WTC11 (cell line): ENCODE measurements at regions not wholly inside any gene's neighbourhood (a gene's known extent, or its start where the extent isn't known, plus 50 kb on each side); places are given as distances from the start of the nearest gene placed in this dataset.

Experiments used
- ATAC-seq: fragments of 200-7000 bp; cut with Tn5 transposase; 2 replicates; pipeline ENCODE4 v1.10.0; 2021; ENCODE audit warnings: mild to moderate bottlenecking, moderate library complexity
- CTCF ChIA-PET: fragments of 300-600 bp; sonication (Branson Sonifier 250); formaldehyde crosslinking; loops from one replicate; lab custom pipeline; 2021; ENCODE audit warnings: antibody characterized with exemption; lab: Charles Lee
- POLR2A ChIA-PET: fragments of 350-600 bp; sonication (Branson Sonifier 250); formaldehyde crosslinking; loops from one replicate; lab custom pipeline; 2021; ENCODE audit warnings: antibody characterized with exemption; lab: Charles Lee
- DNase-seq: peaks from one replicate; pipeline ENCODE4 v3.0.0; 2021; ENCODE audit warnings: low spot score
- H3K27ac Mint-ChIP-seq: 2 replicates; pipeline ENCODE4 v1.8.0; 2021; ENCODE audit warnings: mixed read lengths
- H3K27me3 Mint-ChIP-seq: 2 replicates; pipeline ENCODE4 v1.8.0; 2021; ENCODE audit warnings: low read depth, mild to moderate bottlenecking, moderate library complexity, mixed read lengths
- H3K36me3 Mint-ChIP-seq: 2 replicates; pipeline ENCODE4 v1.8.0; 2021; ENCODE audit warnings: mixed read lengths
- H3K4me1 Mint-ChIP-seq: 2 replicates; pipeline ENCODE4 v1.8.0; 2022; ENCODE audit warnings: mixed read lengths
- H3K4me3 Mint-ChIP-seq: 2 replicates; pipeline ENCODE4 v1.8.0; 2021; ENCODE audit warnings: mild to moderate bottlenecking, moderate library complexity, mixed read lengths
- H3K9me3 Mint-ChIP-seq: 2 replicates; pipeline ENCODE4 v1.8.0; 2021; ENCODE audit warnings: mixed read lengths
- ATF2 ChIP-seq: sonication (generic); formaldehyde crosslinking; IDR thresholded peaks from 2 replicates; pipeline ENCODE4 v1.8.1; 2022; ENCODE audit warnings: low read depth, missing genetic modification reagents, borderline replicate concordance
- ATF6 ChIP-seq: sonication (generic); formaldehyde crosslinking; IDR thresholded peaks from 2 replicates; pipeline ENCODE4 v1.8.1; 2023; ENCODE audit warnings: mild to moderate bottlenecking, missing genetic modification reagents
- CBFB ChIP-seq: sonication (generic); formaldehyde crosslinking; IDR thresholded peaks from 2 replicates; pipeline ENCODE4 v1.8.1; 2022; ENCODE audit warnings: mild to moderate bottlenecking, low read depth, missing genetic modification reagents
- CDX4 ChIP-seq: fragments of 250-450 bp; sonication (Bioruptor Pico); IDR thresholded peaks from 2 replicates; pipeline ENCODE4 v1.9.0; 2021; ENCODE audit warnings: moderate library complexity, mild to moderate bottlenecking, inconsistent platforms, borderline replicate concordance
- E2F1 ChIP-seq: sonication (generic); formaldehyde crosslinking; IDR thresholded peaks from 2 replicates; pipeline ENCODE4 v1.8.0; 2022; ENCODE audit warnings: mild to moderate bottlenecking, missing genetic modification reagents
- ELF4 ChIP-seq: sonication (generic); formaldehyde crosslinking; IDR thresholded peaks from 2 replicates; pipeline ENCODE4 v1.8.1; 2022; ENCODE audit warnings: low read depth, mild to moderate bottlenecking, moderate library complexity, missing genetic modification reagents
- ESRRA ChIP-seq: sonication (generic); formaldehyde crosslinking; IDR thresholded peaks from 2 replicates; pipeline ENCODE4 v1.8.1; 2022; ENCODE audit warnings: mild to moderate bottlenecking, missing genetic modification reagents, borderline replicate concordance
- IRF1 ChIP-seq: sonication (generic); formaldehyde crosslinking; IDR thresholded peaks from 2 replicates; pipeline ENCODE4 v1.8.0; 2023; ENCODE audit warnings: missing genetic modification reagents
- JAZF1 ChIP-seq: fragments of 250-450 bp; sonication (Bioruptor Pico); IDR thresholded peaks from 2 replicates; pipeline ENCODE4 v1.9.0; 2021; ENCODE audit warnings: moderate library complexity, mild to moderate bottlenecking, inconsistent platforms
- MAX ChIP-seq: sonication (generic); formaldehyde crosslinking; IDR thresholded peaks from 2 replicates; pipeline ENCODE4 v1.8.0; 2022; ENCODE audit warnings: mild to moderate bottlenecking, missing genetic modification reagents
- MXD4 ChIP-seq: fragments of 250-450 bp; sonication (Bioruptor Pico); IDR thresholded peaks from 2 replicates; pipeline ENCODE4 v1.8.0; 2021; ENCODE audit warnings: mild to moderate bottlenecking, moderate library complexity, borderline replicate concordance
- MYBL2 ChIP-seq: sonication (generic); formaldehyde crosslinking; IDR thresholded peaks from 2 replicates; pipeline ENCODE4 v1.8.1; 2023; ENCODE audit warnings: mild to moderate bottlenecking, moderate library complexity, missing genetic modification reagents
- NFATC4 ChIP-seq: fragments of 250-450 bp; sonication (Bioruptor Pico); IDR thresholded peaks from 2 replicates; pipeline ENCODE4 v1.9.0; 2021; ENCODE audit warnings: mild to moderate bottlenecking
- PRDM15 ChIP-seq: sonication (generic); formaldehyde crosslinking; IDR thresholded peaks from 2 replicates; pipeline ENCODE4 v1.8.0; 2022; ENCODE audit warnings: missing genetic modification reagents
- RORB ChIP-seq: fragments of 250-450 bp; sonication (Bioruptor Pico); IDR thresholded peaks from 2 replicates; pipeline ENCODE4 v1.9.0; 2021; ENCODE audit warnings: mild to moderate bottlenecking
- STAT6 ChIP-seq: sonication (generic); formaldehyde crosslinking; conservative IDR thresholded peaks from 2 replicates; pipeline ENCODE4 v1.8.1; 2023; ENCODE audit warnings: mild to moderate bottlenecking, low read depth, missing genetic modification reagents, moderate library complexity
- ZNF396 ChIP-seq: fragments of 250-450 bp; sonication (Bioruptor Pico); IDR thresholded peaks from 2 replicates; pipeline ENCODE4 v1.8.0; 2021; ENCODE audit warnings: mild to moderate bottlenecking, moderate library complexity, borderline replicate concordance
- ZNF671 ChIP-seq: fragments of 250-450 bp; sonication (Bioruptor Pico); IDR thresholded peaks from 2 replicates; pipeline ENCODE4 v1.8.0; 2021; ENCODE audit warnings: mild to moderate bottlenecking

GRCh38 chr5:40030661-40031060 is 605.9 kb upstream of the DAB2 start:
- Mint-ChIP-seq H3K4me3 (no peak overlapping the region), H3K36me3 (no peaks in the 10 kb centered on the region), H3K27me3 (no peaks in the 10 kb centered on the region), H3K27ac (no peak overlapping the region), H3K4me1 (peaks cover 4% of the 10 kb centered on the region; the same call in 1 of the 2 replicates), H3K9me3 (no peaks in the 10 kb centered on the region)
- CTCF ChIA-PET: no interaction called here
- no peak for DNase-seq
- no peak for ATAC-seq
- POLR2A ChIA-PET: no interaction called here
- no peak for TF ChIP-seq MAX
- no peak for TF ChIP-seq E2F1 (CRISPR knock-in tag)
- no peak for TF ChIP-seq ESRRA (CRISPR knock-in tag)

- Mint-ChIP-seq H3K36me3 (no peaks in the 10 kb centered on the region), H3K27me3 (no peaks in the 10 kb centered on the region), H3K9me3 (no peaks in the 10 kb centered on the region), H3K4me1 (peaks cover 4% of the 10 kb centered on the region; the same call in 1 of the 2 replicates), H3K4me3 (no peak overlapping the region), H3K27ac (no peak overlapping the region)
- ChIA-PET POLR2A (no interaction called here), CTCF (interaction anchor here (0.6 to 0.7 kb wide), 2 partner anchors 82 to 115 kb away, joined by 3 to 4 read pairs; no protein-coding TSS in a partner anchor)
- no peak for ATAC-seq
- DNase-seq: no peak
- TF ChIP-seq MYBL2: no peak
- TF ChIP-seq PRDM15: no peak
- no peak for TF ChIP-seq ATF2 (CRISPR knock-in tag)
- TF ChIP-seq ZNF396: no peak
- no peak for TF ChIP-seq ATF6 (CRISPR knock-in tag)
- no peak for TF ChIP-seq MAX
- no peak for TF ChIP-seq ZNF671
- no peak for TF ChIP-seq JAZF1 (CRISPR knock-in tag)
- no peak for TF ChIP-seq IRF1
- TF ChIP-seq MXD4 (CRISPR knock-in tag): no peak
- TF ChIP-seq CDX4 (CRISPR knock-in tag): no peak
- TF ChIP-seq CBFB (CRISPR knock-in tag): no peak
- no peak for TF ChIP-seq RORB
- no peak for TF ChIP-seq NFATC4 (CRISPR knock-in tag)
- TF ChIP-seq STAT6 (CRISPR knock-in tag): no peak
- TF ChIP-seq ELF4 (CRISPR knock-in tag): no peak
Observed at GRCh38 chr5:40029711-40030495, 605.1 kb upstream of the DAB2 start.
